Prostate gland (tissue), 2 donors: ENCODE measurements at regions not wholly inside any gene's neighbourhood (a gene's known extent, or its start where the extent isn't known, plus 50 kb on each side); places are given as distances from the start of the nearest gene placed in this dataset.

Source experiments
- POLR2AphosphoS5 ChIP-seq: sonication (generic); formaldehyde crosslinking; IDR thresholded peaks from one replicate; pipeline ENCODE4 v1.6.1; 2017; ENCODE audit warnings: antibody characterized with exemption
- TF ChIP-seq, protein P1 (sequence below), 4 experiments: fragments of 200-600 bp in 2 of 4; fragments of 450-650 bp in 2 of 4; sonication (generic) in 2 of 4; IDR thresholded peaks; 1 replicate in 3 of 4; 2 replicates in 1 of 4; pipeline ENCODE4 v1.5.1; 2016 to 2019; ENCODE audit warnings: antibody characterized with exemption in 4 of 4, mild to moderate bottlenecking in 2 of 4, moderate library complexity in 2 of 4

DNA sequence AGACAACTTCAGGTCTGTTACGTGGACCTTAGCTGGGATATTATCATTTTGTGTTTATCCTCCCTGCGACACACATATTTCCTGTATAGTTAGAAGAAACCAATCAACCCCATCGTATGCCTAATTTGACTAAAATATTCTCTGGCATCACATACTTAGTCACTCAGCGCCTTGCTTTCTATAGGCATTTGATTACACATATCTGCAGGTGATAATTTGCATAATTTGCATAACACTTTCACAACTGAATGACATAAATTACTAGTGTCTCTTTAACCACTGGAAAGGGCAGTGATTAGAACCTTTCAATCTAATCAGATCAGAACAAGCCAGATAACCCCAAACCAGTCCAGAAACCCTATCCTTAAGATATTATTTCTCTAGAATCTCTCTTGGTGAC is 390.2 kb downstream of the TLR4 start:
- TF ChIP-seq, protein P1, sequence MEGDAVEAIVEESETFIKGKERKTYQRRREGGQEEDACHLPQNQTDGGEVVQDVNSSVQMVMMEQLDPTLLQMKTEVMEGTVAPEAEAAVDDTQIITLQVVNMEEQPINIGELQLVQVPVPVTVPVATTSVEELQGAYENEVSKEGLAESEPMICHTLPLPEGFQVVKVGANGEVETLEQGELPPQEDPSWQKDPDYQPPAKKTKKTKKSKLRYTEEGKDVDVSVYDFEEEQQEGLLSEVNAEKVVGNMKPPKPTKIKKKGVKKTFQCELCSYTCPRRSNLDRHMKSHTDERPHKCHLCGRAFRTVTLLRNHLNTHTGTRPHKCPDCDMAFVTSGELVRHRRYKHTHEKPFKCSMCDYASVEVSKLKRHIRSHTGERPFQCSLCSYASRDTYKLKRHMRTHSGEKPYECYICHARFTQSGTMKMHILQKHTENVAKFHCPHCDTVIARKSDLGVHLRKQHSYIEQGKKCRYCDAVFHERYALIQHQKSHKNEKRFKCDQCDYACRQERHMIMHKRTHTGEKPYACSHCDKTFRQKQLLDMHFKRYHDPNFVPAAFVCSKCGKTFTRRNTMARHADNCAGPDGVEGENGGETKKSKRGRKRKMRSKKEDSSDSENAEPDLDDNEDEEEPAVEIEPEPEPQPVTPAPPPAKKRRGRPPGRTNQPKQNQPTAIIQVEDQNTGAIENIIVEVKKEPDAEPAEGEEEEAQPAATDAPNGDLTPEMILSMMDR (IDR thresholded peaks at IDR 0.05): no peak
- no peak for TF ChIP-seq POLR2AphosphoS5
